HG03354 (cell line): ENCODE measurements at regions not wholly inside any gene's neighbourhood (a gene's known extent, or its start where the extent isn't known, plus 50 kb on each side); places are given as distances from the start of the nearest gene placed in this dataset.

ENCODE experiments used
- ATAC-seq: cut with Tn5 transposase; IDR thresholded peaks from one replicate; pipeline ENCODE4 v1.9.1; 2021; ENCODE audit warnings: mild to moderate bottlenecking; ENCODE audit not compliant: unreplicated experiment, poor library complexity, severe bottlenecking

- no peak for ATAC-seq
These were observed 191.9 kb upstream of the GAS1 start for GRCh38 chr9:87139099-87139730.

- no peak for ATAC-seq
These were observed 192.8 kb upstream of the GAS1 start for GRCh38 chr9:87140142-87140541.

- ATAC-seq: no peak
These were observed 193.4 kb upstream of the GAS1 start for GRCh38 chr9:87140605-87141109.

GRCh38 chr9:87141124-87141523 is 193.8 kb upstream of the GAS1 start:
- no peak for ATAC-seq

DNA sequence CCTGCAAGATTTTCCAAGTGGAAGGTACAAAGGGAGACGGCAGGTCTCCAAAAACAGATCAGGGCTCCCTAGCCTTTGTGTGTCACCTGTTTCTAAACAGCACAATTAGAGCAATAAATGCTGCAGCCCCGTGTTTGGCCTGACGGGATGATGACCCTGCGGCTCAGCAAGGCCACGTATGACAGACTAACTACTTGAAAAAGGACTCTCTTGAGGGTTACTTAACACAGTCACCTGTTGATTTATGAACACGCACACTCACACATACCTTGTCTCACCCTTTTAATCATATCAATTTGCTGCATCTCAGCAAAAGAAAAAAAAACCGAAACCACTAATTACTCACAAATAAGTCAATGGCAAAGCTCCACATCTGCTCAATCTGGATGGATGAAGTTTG is 199.6 kb upstream of the GAS1 start:
- ATAC-seq: no peak

- no peak for ATAC-seq
These were observed 200.5 kb upstream of the GAS1 start for GRCh38 chr9:87147839-87148238.

DNA sequence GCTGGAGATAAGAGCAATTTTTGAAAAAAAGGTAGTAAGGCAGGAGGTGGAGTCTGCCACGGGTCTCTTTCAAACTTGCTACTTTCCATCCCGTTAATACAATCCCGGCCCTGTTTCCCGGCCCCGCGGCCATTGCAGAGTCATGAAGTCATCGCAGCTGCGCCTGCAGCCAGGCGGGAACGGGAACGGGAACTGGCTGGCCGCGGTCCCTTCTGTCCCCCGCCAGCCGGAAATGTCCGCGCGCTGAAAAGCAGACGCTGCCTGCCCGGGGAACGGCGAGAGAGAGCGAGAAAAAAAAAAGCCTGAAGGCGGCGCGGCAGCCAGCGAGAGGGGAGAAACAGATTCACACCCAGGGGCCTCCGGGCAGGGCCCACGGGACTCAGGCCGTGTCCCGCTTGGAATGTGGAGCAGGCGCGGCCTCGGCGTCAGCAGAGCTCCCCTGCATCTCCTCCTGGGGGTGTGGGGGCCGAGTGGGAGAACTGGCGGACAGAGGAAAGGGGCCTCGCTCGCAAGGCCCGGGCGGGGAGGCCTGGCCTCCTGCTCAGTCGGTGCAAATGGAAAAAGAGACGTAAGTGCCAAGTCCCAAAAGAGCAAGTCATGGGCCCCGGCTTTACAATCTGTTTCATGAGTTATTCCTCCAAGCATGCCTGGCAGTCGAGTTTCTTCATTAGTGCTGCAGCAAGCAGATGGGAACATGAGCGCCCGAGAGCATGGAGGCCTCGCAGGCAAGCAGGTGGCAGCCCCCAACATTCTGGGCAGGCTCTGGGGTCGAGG is 201.2 kb upstream of the GAS1 start:
- ATAC-seq: no peak

DNA sequence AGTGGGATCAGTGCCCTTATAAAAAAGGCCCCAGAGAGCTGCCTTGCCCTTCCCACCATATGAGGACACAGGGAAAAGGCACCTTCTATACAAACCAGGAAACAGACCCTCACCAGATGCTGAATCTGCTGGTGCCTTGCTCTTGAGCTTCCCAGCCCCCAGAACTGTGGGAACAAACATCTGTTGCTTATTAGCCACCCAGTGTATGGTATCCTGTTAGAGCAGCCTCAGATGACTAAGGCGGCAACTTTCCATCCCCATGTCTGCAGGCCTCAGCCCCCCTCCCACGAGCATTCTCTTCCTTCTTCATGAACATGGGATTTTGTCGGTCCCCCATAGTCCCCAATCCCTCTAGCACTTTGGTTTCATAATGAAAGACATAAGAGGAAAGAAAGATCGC is 202.5 kb upstream of the GAS1 start:
- ATAC-seq: no peak

- no peak for ATAC-seq
These were observed 204.9 kb upstream of the GAS1 start for GRCh38 chr9:87152256-87152655.

DNA sequence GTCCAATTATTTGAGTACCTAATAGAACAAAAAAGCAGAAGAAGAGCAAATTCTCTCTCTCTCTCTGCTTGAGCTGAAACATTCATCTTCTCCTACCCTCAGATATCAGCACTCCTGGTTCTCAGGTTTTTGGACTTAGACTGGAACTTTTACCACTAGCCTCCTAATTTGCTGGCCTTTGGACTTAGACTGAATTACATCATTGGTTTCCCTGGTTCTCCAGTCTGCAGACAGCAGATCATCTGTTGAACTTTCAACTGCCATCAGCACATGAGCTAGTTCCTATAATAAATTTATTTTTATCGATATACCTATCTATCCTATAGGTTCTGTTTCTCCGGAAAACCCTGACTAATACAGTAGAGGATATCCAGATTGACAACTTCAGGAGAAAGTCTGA is 208.9 kb upstream of the GAS1 start:
- ATAC-seq: no peak

- ATAC-seq: no peak
These were observed 210.2 kb upstream of the GAS1 start for GRCh38 chr9:87157366-87158031.

- no peak for ATAC-seq
These were observed 211.5 kb upstream of the GAS1 start for GRCh38 chr9:87158765-87159164.

DNA sequence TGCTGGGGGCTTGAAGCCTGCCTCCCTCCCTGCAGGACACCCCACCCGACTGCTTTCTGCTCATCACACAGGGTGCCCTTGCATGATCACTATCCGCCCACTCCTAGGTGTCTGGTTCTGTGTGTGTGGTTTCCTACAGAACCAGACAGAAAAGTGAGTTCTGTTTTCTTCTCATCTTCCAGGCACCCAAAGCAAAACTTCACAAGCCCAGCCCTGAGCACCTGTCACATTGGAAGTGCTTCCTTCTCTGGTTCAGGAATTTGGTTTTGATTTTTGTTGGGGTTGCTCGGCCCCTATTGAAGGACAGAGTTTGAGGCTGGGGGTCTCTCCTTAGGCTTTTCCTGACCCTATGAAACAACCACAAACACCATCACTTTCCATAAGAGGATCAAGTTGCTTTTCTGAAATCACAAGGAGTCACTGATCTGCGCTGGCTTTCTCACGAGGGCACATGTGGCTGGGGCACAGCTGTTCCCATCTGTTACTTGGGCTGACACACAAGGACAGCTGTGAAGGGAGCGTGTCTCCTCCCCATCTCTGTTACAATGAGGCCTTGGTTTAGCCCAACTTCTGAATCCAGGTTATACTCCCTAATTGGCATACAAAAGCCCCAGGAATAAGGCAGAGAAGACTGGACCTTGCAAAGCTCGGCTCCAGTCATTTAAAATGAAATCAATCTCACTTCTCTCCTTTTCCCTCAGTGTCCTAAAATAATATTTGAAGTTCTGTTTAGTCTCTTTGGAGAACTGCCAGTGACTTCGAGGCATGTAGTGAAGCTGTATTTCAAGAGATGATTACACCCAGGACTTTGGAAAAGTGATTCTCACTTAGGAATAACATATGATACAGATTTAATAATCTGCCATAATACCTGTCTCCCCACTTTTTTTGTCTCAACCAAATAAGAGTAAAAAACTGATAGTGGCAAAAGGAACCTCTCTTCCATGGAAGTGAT is 213.1 kb upstream of the GAS1 start:
- no peak for ATAC-seq

GRCh38 chr9:87167161-87167560 is 219.9 kb upstream of the GAS1 start:
- ATAC-seq: no peak

DNA sequence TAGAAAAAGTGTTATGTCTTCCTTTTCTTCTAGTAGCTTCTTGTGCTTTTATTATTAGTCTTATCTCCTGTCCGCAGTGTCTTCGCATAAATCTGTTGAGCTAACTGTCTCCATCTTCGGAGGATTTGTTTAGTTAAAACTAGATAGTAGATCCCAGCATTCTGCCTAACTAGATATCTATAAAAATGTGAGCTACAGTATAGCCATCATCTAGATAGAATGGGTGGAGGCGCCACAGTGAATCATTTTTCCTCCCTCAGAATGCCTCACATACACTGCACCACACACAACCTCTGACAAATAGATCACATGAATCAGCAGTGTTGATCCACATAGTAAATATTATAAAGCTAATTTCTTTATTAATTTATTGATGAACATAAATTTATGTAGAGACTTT is 220.3 kb upstream of the GAS1 start:
- ATAC-seq: no peak

- ATAC-seq: no peak
These were observed 231.0 kb upstream of the GAS1 start for GRCh38 chr9:87178302-87178701.

DNA sequence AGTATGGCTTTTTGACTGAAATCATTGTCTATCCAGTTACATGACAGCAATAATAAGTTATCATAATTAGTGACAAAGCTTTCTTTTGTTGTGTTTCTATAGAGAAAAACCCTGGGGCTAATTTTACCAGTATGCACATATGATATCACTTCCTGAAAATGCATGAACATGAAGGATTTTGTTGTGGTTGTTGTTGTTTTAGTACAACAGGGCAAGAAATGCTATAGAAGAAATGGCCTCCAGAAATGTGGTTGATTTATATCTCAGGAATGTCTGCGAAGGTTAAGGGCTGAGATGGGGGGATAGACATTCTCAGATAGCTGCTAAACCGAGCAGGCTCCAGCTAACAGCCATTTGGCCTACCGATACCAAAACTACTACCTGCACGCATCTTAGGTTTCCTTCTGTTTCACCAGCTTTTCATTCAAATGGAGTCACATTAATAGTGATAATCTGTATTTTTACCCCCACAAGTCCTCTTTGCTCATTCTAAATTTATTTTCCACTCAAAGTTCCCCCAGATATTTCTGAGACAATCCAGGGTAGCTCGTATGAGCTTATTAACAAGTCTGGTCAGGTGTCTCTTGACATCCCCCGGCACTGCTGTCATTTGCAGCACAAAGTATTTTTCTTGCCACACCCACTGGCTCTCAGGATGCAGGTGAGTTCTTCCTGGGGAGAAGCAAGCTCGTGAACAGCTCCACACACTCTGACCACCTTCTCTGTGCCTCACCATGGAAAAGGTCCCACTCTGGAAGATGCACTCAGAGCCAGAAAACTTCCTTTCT is 232.4 kb upstream of the GAS1 start:
- no peak for ATAC-seq

GRCh38 chr9:87180361-87180760 is 233.1 kb upstream of the GAS1 start:
- ATAC-seq: no peak

GRCh38 chr9:87180841-87181240 is 233.5 kb upstream of the GAS1 start:
- no peak for ATAC-seq
